Neural cell (in vitro differentiated cells): ENCODE measurements at regions not wholly inside any gene's neighbourhood (a gene's known extent, or its start where the extent isn't known, plus 50 kb on each side); places are given as distances from the start of the nearest gene placed in this dataset.

ENCODE experiments used
- H2AFZ ChIP-seq: fragments of 200-600, 300-800 bp; sonication (generic), shearing (Covaris generic); 2 replicates; pipeline ENCODE4 v1.6.0; 2014; ENCODE audit warnings: low read depth, mild to moderate bottlenecking, antibody characterized with exemption, low read length, moderate library complexity
- H3F3A ChIP-seq: fragments of 200-600 bp; shearing (Covaris generic); 2 replicates; pipeline ENCODE4 v1.6.1; 2016; ENCODE audit warnings: mild to moderate bottlenecking, moderate library complexity, mixed read lengths, antibody characterized with exemption, low read length; ENCODE audit not compliant: insufficient read depth, poor library complexity, severe bottlenecking
- H3K27ac ChIP-seq: fragments of 200-600, 300-800 bp; sonication (generic), shearing (Covaris generic); 2 replicates; pipeline ENCODE4 v1.5.1; 2014; ENCODE audit warnings: mild to moderate bottlenecking, low read length, moderate library complexity
- H3K27me3 ChIP-seq: fragments of 300-800, 200-600 bp; sonication (generic), shearing (Covaris generic); 2 replicates; pipeline ENCODE4 v1.6.0; 2014; ENCODE audit warnings: mild to moderate bottlenecking, low read depth, low read length, moderate library complexity; ENCODE audit not compliant: insufficient read depth
- H3K36me3 ChIP-seq: fragments of 300-800, 200-600 bp; sonication (generic), shearing (Covaris generic); 2 replicates; pipeline ENCODE4 v1.5.1; 2014; ENCODE audit warnings: mild to moderate bottlenecking, antibody characterized with exemption, low read length, moderate library complexity; ENCODE audit not compliant: insufficient read depth
- H3K4me2 ChIP-seq: fragments of 300-800, 200-600 bp; sonication (generic), shearing (Covaris generic); 2 replicates; pipeline ENCODE4 v1.6.0; 2014; ENCODE audit warnings: mild to moderate bottlenecking, low read length
- H3K4me3 ChIP-seq: fragments of 300-800, 200-600 bp; sonication (generic), shearing (Covaris generic); 2 replicates; pipeline ENCODE4 v1.5.1; 2014; ENCODE audit warnings: mild to moderate bottlenecking, low read length, moderate library complexity
- H3K79me2 ChIP-seq: fragments of 200-600 bp; shearing (Covaris generic); replicated peaks from 2 replicates; pipeline ENCODE4 v1.6.0; 2014; ENCODE audit warnings: mild to moderate bottlenecking, low read length, moderate library complexity; ENCODE audit not compliant: insufficient read depth
- H3K9ac ChIP-seq: fragments of 300-800, 200-600 bp; sonication (generic), shearing (Covaris generic); 2 replicates; pipeline ENCODE4 v1.6.1; 2016; ENCODE audit warnings: mild to moderate bottlenecking, low read length, mixed read lengths
- H3K9me2 ChIP-seq: fragments of 200-600 bp; shearing (Covaris generic); 2 replicates; pipeline ENCODE4 v1.6.1; 2016; ENCODE audit warnings: mild to moderate bottlenecking, low read length, mixed read lengths; ENCODE audit not compliant: insufficient read depth
- H3K9me3 ChIP-seq: fragments of 200-600, 300-800 bp; sonication (generic), shearing (Covaris generic); 2 replicates; pipeline ENCODE4 v1.6.1; 2016; ENCODE audit warnings: mild to moderate bottlenecking, mixed run types, low read length, moderate library complexity, mixed read lengths
- H4K20me1 ChIP-seq: fragments of 200-600 bp; shearing (Covaris generic); 2 replicates; pipeline ENCODE4 v1.6.1; 2016; ENCODE audit warnings: mild to moderate bottlenecking, mixed run types; ENCODE audit not compliant: insufficient read depth
- CTCF ChIP-seq: fragments of 450-650 bp; IDR thresholded peaks from 2 replicates; pipeline ENCODE4 v1.5.1; 2014; ENCODE audit warnings: antibody characterized with exemption, mild to moderate bottlenecking, moderate library complexity; ENCODE audit not compliant: poor library complexity, severe bottlenecking
- EP300 ChIP-seq: fragments of 450-650 bp; conservative IDR thresholded peaks from 2 replicates; pipeline ENCODE4 v1.6.1; 2014; ENCODE audit warnings: antibody characterized with exemption, mild to moderate bottlenecking, moderate library complexity; ENCODE audit not compliant: poor library complexity, severe bottlenecking
- EZH2 ChIP-seq: fragments of 200-600, 300-800 bp; shearing (Covaris generic), sonication (generic); IDR thresholded peaks from 2 replicates; pipeline ENCODE4 v1.6.1; 2014; ENCODE audit warnings: antibody characterized with exemption, low read length, borderline replicate concordance, mild to moderate bottlenecking; ENCODE audit not compliant: insufficient read depth, poor library complexity, severe bottlenecking
- MXI1 ChIP-seq: fragments of 450-650 bp; conservative IDR thresholded peaks from 2 replicates; pipeline ENCODE4 v1.6.1; 2014; ENCODE audit warnings: antibody characterized with exemption, mild to moderate bottlenecking; ENCODE audit not compliant: poor library complexity, severe bottlenecking
- POLR2AphosphoS5 ChIP-seq: IDR thresholded peaks from 2 replicates; pipeline ENCODE4 v1.6.1; 2012
- RAD21 ChIP-seq: fragments of 450-650 bp; conservative IDR thresholded peaks from 2 replicates; pipeline ENCODE4 v1.6.1; 2014; ENCODE audit warnings: antibody characterized with exemption, mild to moderate bottlenecking, moderate library complexity
- REST ChIP-seq: IDR thresholded peaks from 2 replicates; pipeline ENCODE4 v1.6.1; 2012; ENCODE audit warnings: borderline replicate concordance
- SMC3 ChIP-seq: fragments of 450-650 bp; conservative IDR thresholded peaks from 2 replicates; pipeline ENCODE4 v1.6.1; 2014; ENCODE audit warnings: antibody characterized with exemption, mild to moderate bottlenecking, moderate library complexity; ENCODE audit not compliant: poor library complexity
- TAF1 ChIP-seq: IDR thresholded peaks from 2 replicates; pipeline ENCODE4 v1.6.1; 2012; ENCODE audit warnings: low read depth

GRCh38 chr4:8725071-8725841, 132.7 kb downstream of the CPZ start:
- H3F3A ChIP-seq: no peaks in the 10 kb centered on the region
- H3K4me3 ChIP-seq: no peak overlapping the region
- H3K9me2 ChIP-seq: no peaks in the 10 kb centered on the region

More at GRCh38 chr4:8725071-8725841, 132.7 kb downstream of the CPZ start:
- Histone ChIP-seq H3K36me3 (no peaks in the 10 kb centered on the region), H4K20me1 (no peaks in the 10 kb centered on the region), H3K4me2 (no peak overlapping the region), H3K9ac (no peak overlapping the region), H3K79me2 (no peaks in the 10 kb centered on the region), H3K27ac (no peak overlapping the region), H3K27me3 (no peaks in the 10 kb centered on the region), H3K9me3 (no peaks in the 10 kb centered on the region), H2AFZ (no peak overlapping the region)
- no peak for TF ChIP-seq EP300
- TF ChIP-seq SMC3: no peak
- TF ChIP-seq POLR2AphosphoS5: no peak
- TF ChIP-seq RAD21: no peak
- no peak for TF ChIP-seq EZH2
- no peak for TF ChIP-seq REST
- TF ChIP-seq CTCF: no peak
- TF ChIP-seq MXI1: no peak
- TF ChIP-seq TAF1: no peak
